Ovary (tissue), 3 donors: ENCODE measurements at regions not wholly inside any gene's neighbourhood (a gene's known extent, or its start where the extent isn't known, plus 50 kb on each side); places are given as distances from the start of the nearest gene placed in this dataset.

Experiments
- CTCF ChIP-seq, 3 donors: fragments of 450-650 bp in 2 of 3; fragments of 200-600 bp in 1 of 3; IDR thresholded peaks; one replicate each; pipeline versions ENCODE4 v1.5.1 to v1.8.0; 2016 to 2022; ENCODE audit warnings: antibody characterized with exemption in 3 of 3, mild to moderate bottlenecking in 1 of 3
- EP300 ChIP-seq: sonication (generic); formaldehyde crosslinking; IDR thresholded peaks from one replicate; pipeline ENCODE4 v1.6.1; 2017; ENCODE audit warnings: antibody characterized with exemption
- POLR2A ChIP-seq: fragments of 450-650 bp; IDR thresholded peaks from one replicate; pipeline ENCODE4 v1.6.1; 2017; ENCODE audit warnings: antibody characterized with exemption, mild to moderate bottlenecking, moderate library complexity
- donor health status: DM: no; HTN: no; CAD: no.

- TF ChIP-seq CTCF (IDR thresholded peaks at IDR 0.05) = no peak
- TF ChIP-seq POLR2A = no peak
- TF ChIP-seq EP300 = no peak
These were observed 432.2 kb upstream of the SPRED2 start for GRCh38 chr2:65864619-65865018.
